ENCODE measurements at regions not wholly inside any gene's neighbourhood (a gene's known extent, or its start where the extent isn't known, plus 50 kb on each side); places are given as distances from the start of the nearest gene placed in this dataset.
A peak's percentile ranks its signal among the peaks of the same experiment; 100 is the strongest.

GRCh38 chr18:26794230-26795101 lies 71.0 kb downstream of the AQP4 start:
- DNase-seq (ENCODE audit: low read depth) = no peak

GRCh38 chr18:26792661-26793060 lies 72.8 kb downstream of the AQP4 start:
- no peak for DNase-seq (ENCODE audit: low read depth)

GRCh38 chr18:26791676-26792075 lies 73.8 kb downstream of the AQP4 start:
- no peak for DNase-seq (ENCODE audit: low read depth)

GRCh38 chr18:26784599-26784998 lies 80.9 kb downstream of the AQP4 start:
- no peak for DNase-seq (ENCODE audit: low read depth)

GRCh38 chr18:26783170-26783569 lies 82.3 kb downstream of the AQP4 start:
- DNase-seq (ENCODE audit: low read depth) = no peak

- DNase-seq (ENCODE audit: low read depth) = no peak
These were observed 84.8 kb downstream of the AQP4 start for GRCh38 chr18:26780520-26781325.

GRCh38 chr18:26778054-26778393 lies 87.5 kb downstream of the AQP4 start:
- DNase-seq (ENCODE audit: low read depth) = no peak

GRCh38 chr18:26777351-26778053 lies 88.0 kb downstream of the AQP4 start:
- no peak for DNase-seq (ENCODE audit: low read depth)

- no peak for DNase-seq (ENCODE audit: low read depth)
These were observed 92.8 kb downstream of the AQP4 start for GRCh38 chr18:26772691-26773090.

GRCh38 chr18:26771524-26771923 lies 94.0 kb downstream of the AQP4 start:
- no peak for DNase-seq (ENCODE audit: low read depth)

GRCh38 chr18:26768385-26768784 lies 97.1 kb downstream of the AQP4 start:
- DNase-seq (ENCODE audit: low read depth) = no peak

- DNase-seq (ENCODE audit: low read depth) = no peak
These were observed 100.0 kb downstream of the AQP4 start for GRCh38 chr18:26765498-26765897.

- DNase-seq (ENCODE audit: low read depth) = no peak
These were observed 100.9 kb downstream of the AQP4 start for GRCh38 chr18:26764586-26764985.

- no peak for DNase-seq (ENCODE audit: low read depth)
These were observed 101.3 kb downstream of the AQP4 start for GRCh38 chr18:26764177-26764576.

GRCh38 chr18:26763446-26764110 lies 101.9 kb downstream of the AQP4 start:
- no peak for DNase-seq (ENCODE audit: low read depth)

- DNase-seq (ENCODE audit: low read depth) = no peak
These were observed 108.1 kb downstream of the AQP4 start for GRCh38 chr18:26757263-26758019.

- DNase-seq (ENCODE audit: low read depth) = no peak
These were observed 109.0 kb downstream of the AQP4 start for GRCh38 chr18:26756556-26756955.

- DNase-seq (ENCODE audit: low read depth) = no peak
These were observed 118.6 kb downstream of the AQP4 start for GRCh38 chr18:26746826-26747475.

GRCh38 chr18:26746398-26746797 lies 119.1 kb downstream of the AQP4 start:
- peak; percentile 30 for DNase-seq (ENCODE audit: low read depth)

GRCh38 chr18:26745288-26746181 lies 120.0 kb downstream of the AQP4 start:
- DNase-seq (ENCODE audit: low read depth) = no peak
